ENCODE measurements at regions not wholly inside any gene's neighbourhood (a gene's known extent, or its start where the extent isn't known, plus 50 kb on each side); places are given as distances from the start of the nearest gene placed in this dataset.
"Not testable (repeated sequence)": the region's sequence is repeated elsewhere in the genome, so short reads cannot be mapped to it uniquely, and the experiment has no call there.

DNA sequence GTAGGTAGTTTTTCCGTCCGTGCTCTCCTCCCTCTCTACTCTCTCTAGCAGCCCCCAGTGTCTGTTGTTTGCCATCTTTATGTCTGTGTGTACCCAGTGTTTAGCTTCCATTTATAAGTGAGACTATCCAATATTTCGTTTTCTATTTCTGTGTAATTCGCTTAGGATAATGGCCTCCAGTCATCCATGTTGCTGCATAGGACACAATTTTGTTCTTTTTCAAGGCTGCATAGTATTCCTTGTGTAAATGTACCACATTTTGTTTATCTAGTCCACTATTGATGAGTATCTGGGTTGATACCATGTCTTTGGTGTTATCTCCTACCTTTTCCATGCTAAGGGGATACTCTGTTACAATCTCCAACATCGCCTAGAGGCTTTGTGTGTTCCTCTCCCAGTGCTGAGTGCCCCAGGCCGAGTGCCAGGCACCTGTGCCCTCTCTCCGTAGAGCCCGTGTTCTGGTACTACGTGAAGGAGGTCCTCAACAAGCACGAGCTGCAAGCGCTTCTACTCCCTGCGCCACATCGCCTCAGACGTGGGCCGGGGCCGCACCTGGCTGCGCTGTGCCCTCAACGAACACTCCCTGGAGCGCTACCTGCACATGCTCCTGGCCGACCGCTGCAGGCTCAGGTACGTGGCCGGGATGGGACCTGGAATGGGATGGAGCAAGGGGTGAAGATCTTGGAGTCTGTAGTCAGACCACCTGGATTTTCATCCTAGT is 51.0 kb downstream of the NPIPB11 start:
- H3K27me3 Mint-ChIP-seq; H3K9me3 Mint-ChIP-seq (ENCODE audit: low read depth); CTCF ChIA-PET; H3K36me3 Mint-ChIP-seq (ENCODE audit: low read depth); ATAC-seq; DNase-seq; H3K4me1 Mint-ChIP-seq; intact Hi-C loops (cut with DNase I, micrococcal nuclease); H3K4me3 Mint-ChIP-seq; H3K27ac Mint-ChIP-seq; POLR2A ChIA-PET: not testable (repeated sequence)

DNA sequence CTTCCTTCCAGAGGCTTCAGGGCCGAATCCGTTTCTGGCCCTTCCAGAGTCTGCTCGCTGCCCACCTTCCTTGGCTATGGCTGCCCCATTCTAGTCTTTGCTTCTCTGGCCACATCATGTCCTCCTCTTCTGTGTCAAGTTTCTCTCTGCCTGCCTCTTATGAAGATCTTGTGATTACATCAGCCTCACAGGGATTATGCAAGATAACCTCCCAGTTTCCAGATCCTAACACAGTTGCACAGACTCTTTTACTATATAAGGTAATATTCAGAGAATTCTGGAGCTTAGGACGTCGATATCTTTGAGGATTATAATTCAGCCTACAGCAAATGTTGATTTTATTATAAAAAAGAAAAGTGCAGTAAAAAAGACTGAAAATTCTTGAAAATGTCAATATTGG is 52.1 kb downstream of the NPIPB11 start:
- H3K4me1 Mint-ChIP-seq; DNase-seq; H3K4me3 Mint-ChIP-seq; H3K27ac Mint-ChIP-seq; H3K36me3 Mint-ChIP-seq (ENCODE audit: low read depth); POLR2A ChIA-PET; CTCF ChIA-PET; ATAC-seq; H3K9me3 Mint-ChIP-seq (ENCODE audit: low read depth); H3K27me3 Mint-ChIP-seq; intact Hi-C loops (cut with DNase I, micrococcal nuclease): not testable (repeated sequence)

DNA sequence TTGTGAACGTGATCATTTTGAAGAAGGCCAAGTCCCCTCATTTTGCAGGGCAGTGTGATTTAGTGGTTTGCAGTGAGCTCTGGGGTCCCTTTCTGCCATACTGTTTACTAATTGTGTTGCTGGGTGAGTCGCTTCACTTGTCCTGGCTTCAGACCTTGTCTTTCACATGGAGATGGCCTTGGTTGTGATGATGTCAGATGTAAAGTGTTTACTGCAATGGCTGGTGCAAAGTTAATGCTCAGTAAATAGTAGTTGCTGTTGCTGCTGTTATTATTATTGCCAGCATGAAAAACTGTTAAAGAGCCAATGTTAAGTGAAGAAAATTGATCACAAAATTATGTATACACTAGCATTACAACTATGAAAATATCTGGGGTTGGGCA is 53.9 kb downstream of the NPIPB11 start:
- H3K9me3 Mint-ChIP-seq (ENCODE audit: low read depth); H3K36me3 Mint-ChIP-seq (ENCODE audit: low read depth); intact Hi-C loops (cut with DNase I, micrococcal nuclease); H3K4me3 Mint-ChIP-seq; H3K27me3 Mint-ChIP-seq; ATAC-seq; DNase-seq; CTCF ChIA-PET; H3K27ac Mint-ChIP-seq; H3K4me1 Mint-ChIP-seq; POLR2A ChIA-PET: not testable (repeated sequence)

DNA sequence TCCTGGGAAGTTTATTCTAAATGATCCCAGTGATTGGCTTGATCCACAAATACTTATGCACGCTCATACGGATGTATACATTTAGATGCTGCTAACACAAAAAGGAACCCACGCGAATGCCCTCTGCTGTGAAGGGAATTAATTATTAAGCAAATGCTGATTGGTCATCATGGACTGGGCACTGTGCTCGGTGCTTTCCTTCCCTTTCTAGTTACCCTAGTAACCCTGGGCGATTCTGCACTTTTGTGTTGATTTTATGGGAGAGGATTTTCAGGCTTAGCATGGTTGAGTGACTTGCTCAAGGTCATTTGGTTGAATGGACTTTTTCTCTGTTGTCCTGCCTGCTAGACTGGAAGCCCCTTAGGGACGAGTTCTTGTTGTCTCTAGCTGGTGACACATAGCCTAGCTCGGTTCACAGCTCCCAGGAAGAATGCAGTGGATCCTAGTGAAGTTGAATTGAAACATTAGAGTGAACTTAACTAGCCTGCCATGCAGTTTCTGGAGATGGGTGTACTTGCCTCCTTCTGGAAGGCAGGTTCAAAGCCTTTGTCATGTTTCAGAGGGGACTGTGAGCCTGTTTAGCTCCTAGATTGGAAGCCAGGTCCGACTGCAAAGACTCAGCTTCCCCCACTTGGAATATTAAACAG is 54.4 kb downstream of the NPIPB11 start:
- ATAC-seq; H3K27ac Mint-ChIP-seq; intact Hi-C loops (cut with DNase I, micrococcal nuclease); H3K4me3 Mint-ChIP-seq; POLR2A ChIA-PET; H3K27me3 Mint-ChIP-seq; CTCF ChIA-PET; H3K4me1 Mint-ChIP-seq; H3K9me3 Mint-ChIP-seq (ENCODE audit: low read depth); DNase-seq; H3K36me3 Mint-ChIP-seq (ENCODE audit: low read depth): not testable (repeated sequence)

DNA sequence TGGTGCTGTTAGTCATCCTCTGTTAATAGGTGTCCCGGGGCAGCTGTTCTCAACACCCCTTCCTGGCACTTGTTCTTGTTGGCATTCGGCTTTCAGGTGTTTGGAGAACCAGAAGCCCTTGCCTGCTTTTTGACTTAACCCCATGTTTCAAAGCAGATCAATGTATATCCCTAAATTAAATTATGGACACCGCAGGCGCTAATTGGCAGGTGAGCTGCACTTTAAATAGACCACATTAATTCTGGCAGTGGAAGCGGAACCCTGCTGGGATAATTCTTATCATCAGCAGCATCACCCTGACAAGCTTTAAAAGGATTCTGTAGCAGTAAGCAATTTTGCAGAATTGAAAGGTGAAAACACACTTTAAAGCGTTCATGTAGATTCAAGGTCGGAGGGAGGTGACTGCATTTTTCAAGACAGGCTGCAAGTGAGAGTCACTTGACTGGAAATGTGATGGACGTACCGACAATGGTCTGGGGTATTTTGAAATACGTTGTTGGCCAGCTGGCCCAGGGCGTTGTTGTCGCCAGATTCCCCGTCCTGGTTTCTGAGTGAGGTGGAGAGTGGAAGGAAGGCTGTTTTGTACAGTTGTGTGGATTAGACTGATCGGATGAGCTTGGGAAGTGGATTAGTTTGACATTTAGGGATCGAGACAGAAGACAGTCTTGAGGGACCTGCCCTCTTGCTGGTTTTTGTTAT is 55.1 kb downstream of the NPIPB11 start:
- intact Hi-C loops (cut with DNase I, micrococcal nuclease); H3K4me3 Mint-ChIP-seq; H3K9me3 Mint-ChIP-seq (ENCODE audit: low read depth); H3K36me3 Mint-ChIP-seq (ENCODE audit: low read depth); POLR2A ChIA-PET; H3K27me3 Mint-ChIP-seq; H3K4me1 Mint-ChIP-seq; H3K27ac Mint-ChIP-seq; DNase-seq; ATAC-seq; CTCF ChIA-PET: not testable (repeated sequence)

DNA sequence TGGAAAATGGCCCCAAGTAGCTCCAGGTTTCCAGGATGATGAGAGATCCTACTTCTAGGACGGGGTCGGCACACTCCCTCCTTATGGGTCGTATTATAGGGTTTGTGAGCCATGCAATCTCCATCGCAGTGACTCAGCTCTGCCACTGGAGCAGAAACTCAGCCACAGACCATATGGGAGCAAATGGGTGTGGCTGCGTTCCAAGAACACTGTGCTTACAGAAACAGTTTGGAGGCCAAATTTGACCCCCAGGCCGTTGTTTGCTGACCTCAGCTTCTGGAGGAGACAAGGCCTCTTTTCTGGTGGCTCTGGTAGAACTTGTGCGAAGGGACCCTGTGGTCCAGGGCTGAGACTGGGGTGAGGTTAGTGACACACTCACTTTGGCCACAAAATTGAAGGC is 56.5 kb downstream of the NPIPB11 start:
- ATAC-seq; H3K9me3 Mint-ChIP-seq (ENCODE audit: low read depth); intact Hi-C loops (cut with DNase I, micrococcal nuclease); H3K4me3 Mint-ChIP-seq; H3K4me1 Mint-ChIP-seq; POLR2A ChIA-PET; H3K36me3 Mint-ChIP-seq (ENCODE audit: low read depth); H3K27me3 Mint-ChIP-seq; CTCF ChIA-PET; H3K27ac Mint-ChIP-seq; DNase-seq: not testable (repeated sequence)

DNA sequence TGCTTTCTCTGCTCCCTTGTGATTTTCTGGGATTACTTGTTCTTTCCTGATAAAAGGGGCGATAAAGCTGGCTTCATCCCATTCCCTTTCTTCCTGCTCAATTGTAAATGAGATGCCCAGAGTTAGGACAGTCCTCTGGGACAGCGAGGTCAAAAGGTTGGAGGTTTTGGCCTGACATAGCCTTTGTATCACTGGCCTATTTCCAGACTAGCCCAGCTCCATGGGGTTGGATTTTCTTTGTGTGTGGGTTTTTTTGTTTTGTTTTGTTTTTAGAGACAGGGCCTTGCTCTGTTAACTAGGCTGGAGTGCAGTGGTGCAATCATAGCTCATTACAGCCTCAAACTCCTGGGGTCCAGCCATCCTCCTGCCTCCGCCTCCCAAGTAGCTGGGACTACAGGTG is 57.8 kb downstream of the NPIPB11 start:
- CTCF ChIA-PET; H3K27me3 Mint-ChIP-seq; H3K9me3 Mint-ChIP-seq (ENCODE audit: low read depth); ATAC-seq; intact Hi-C loops (cut with DNase I, micrococcal nuclease); DNase-seq; POLR2A ChIA-PET; H3K36me3 Mint-ChIP-seq (ENCODE audit: low read depth); H3K27ac Mint-ChIP-seq; H3K4me3 Mint-ChIP-seq; H3K4me1 Mint-ChIP-seq: not testable (repeated sequence)

DNA sequence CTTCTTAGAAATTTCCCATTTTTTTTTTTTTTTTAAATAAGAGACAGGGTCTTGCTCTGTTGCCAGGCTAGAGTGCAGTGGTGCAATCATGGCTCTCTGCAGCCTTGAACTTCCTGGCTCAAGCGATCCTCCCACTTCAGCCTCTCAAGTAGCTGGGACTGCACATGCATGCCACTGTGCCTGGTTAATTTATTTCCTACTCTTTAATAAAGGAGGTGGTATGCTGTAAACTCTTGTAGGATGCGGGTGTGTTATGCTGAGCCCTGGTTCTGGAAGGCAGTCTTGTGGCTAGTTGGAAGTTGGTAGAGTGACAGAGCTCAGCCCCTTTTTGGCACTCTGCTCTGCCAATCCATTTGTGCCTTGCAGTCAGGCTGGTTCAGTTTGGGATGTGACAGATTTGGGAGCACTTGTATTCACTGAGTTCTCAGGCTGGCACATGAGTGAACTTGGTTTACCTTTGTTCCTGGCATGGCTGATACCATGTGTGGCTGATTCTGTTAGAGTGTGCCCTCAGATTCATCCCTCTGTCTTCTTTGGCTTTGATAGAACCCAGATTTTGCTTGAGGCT is 58.3 kb downstream of the NPIPB11 start:
- H3K27me3 Mint-ChIP-seq; DNase-seq; POLR2A ChIA-PET; H3K4me1 Mint-ChIP-seq; H3K9me3 Mint-ChIP-seq (ENCODE audit: low read depth); CTCF ChIA-PET; H3K4me3 Mint-ChIP-seq; H3K36me3 Mint-ChIP-seq (ENCODE audit: low read depth); intact Hi-C loops (cut with DNase I, micrococcal nuclease); H3K27ac Mint-ChIP-seq; ATAC-seq: not testable (repeated sequence)

DNA sequence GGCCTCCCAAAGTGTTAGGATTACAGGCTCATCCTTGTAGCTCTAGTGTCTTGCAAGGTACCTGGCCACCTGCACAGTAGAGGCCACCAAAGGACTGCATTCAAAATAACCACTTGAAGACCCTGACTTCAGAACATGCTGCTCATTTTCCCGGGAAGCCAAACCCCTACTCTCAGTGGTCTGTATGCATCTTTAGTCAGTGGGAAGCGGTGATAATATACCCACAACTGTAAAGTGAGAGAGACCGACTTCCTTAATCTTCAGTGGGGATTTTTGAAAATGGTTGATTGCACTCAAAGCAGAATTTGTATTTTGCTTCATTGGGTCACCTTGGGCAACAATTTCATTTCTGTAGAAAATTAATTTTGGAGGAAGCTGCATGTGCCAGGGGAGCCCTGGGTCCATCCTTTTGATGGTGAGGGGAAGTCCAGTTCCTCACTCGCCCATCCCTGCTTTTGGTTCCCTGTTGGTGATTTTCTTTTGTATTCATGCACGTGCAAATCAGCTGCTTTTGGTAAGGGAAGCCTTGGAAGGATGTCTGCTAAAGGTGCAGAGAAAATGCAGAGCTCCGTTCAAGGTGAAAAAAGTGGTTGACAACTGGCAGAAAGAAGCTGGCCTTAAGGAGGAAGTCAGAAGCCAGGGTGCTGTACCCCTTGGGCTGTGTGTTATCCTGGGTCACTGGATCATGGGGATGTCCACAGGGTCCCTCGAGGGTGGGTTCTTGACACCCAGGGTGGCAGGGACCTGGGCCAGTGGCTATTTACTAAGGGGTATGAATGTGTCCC is 59.5 kb downstream of the NPIPB11 start:
- H3K4me1 Mint-ChIP-seq; H3K27ac Mint-ChIP-seq; H3K27me3 Mint-ChIP-seq; CTCF ChIA-PET; POLR2A ChIA-PET; H3K9me3 Mint-ChIP-seq (ENCODE audit: low read depth); H3K36me3 Mint-ChIP-seq (ENCODE audit: low read depth); intact Hi-C loops (cut with DNase I, micrococcal nuclease); ATAC-seq; H3K4me3 Mint-ChIP-seq; DNase-seq: not testable (repeated sequence)

DNA sequence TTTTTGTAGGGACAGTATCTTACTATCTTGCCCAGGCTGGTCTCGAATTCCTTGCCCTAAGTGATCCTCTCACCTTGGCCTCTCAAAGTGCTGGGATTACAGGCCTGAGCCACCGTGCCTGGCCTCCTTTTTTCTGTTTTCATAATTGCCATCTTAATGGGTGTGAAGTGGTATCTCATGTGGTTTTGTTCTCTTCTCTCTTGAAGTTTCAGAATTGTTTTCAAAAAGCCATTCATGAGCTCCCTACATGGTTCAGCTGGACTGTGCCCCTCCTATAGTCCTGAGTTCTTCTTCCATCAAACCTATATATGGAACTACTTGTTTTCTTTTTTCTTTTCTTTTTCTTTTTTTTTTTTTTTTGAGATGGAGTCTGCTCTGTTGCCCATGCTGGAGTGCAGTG is 60.3 kb downstream of the NPIPB11 start:
- H3K4me3 Mint-ChIP-seq, H3K27ac Mint-ChIP-seq: not testable (repeated sequence)
- ATAC-seq: peak; percentile 23

DNA sequence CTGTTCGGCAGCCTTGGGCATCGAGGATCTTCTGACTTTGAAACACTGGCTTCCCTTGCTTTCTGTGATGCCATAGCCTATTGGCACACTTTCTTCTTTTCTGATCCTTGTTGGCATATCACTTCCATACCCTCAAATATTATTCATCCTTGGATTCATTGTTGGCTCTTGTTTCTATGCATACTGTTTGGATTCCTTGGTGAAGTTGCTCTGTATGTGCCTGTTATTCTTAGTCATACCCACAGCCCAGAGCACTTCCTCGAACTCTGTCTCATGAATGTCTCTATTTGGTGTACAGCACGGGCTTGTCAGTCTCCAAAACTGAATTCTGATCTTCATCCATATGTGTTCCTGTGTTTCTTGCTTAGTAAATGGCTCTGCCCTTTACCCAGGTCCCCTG is 63.6 kb downstream of the NPIPB11 start:
- ATAC-seq; CTCF ChIA-PET; DNase-seq; H3K27ac Mint-ChIP-seq; H3K4me1 Mint-ChIP-seq; H3K9me3 Mint-ChIP-seq (ENCODE audit: low read depth); POLR2A ChIA-PET; H3K27me3 Mint-ChIP-seq; H3K4me3 Mint-ChIP-seq; H3K36me3 Mint-ChIP-seq (ENCODE audit: low read depth); intact Hi-C loops (cut with DNase I, micrococcal nuclease): not testable (repeated sequence)

More for the DNA sequence above, 60.3 kb downstream of the NPIPB11 start:
- POLR2A ChIA-PET; CTCF ChIA-PET; H3K27me3 Mint-ChIP-seq; intact Hi-C loops (cut with DNase I, micrococcal nuclease); DNase-seq; H3K36me3 Mint-ChIP-seq (ENCODE audit: low read depth); H3K4me1 Mint-ChIP-seq; H3K9me3 Mint-ChIP-seq (ENCODE audit: low read depth): not testable (repeated sequence)

Data from activated CD4-positive, alpha-beta T cell treated with anti-CD3 and anti-CD28 coated beads for 36 hours (primary cell).